ENCODE measurements at regions not wholly inside any gene's neighbourhood (a gene's known extent, or its start where the extent isn't known, plus 50 kb on each side); places are given as distances from the start of the nearest gene placed in this dataset.

GRCh38 chr2:14016289-14016955 lies 616.1 kb upstream of the LRATD1 start:
- H3K27me3 ChIP-seq (ENCODE audit: control insufficient read depth, insufficient read depth, low read length) = no peaks in the 10 kb centered on the region
- TF ChIP-seq CTCF (IDR thresholded peaks at IDR 0.05; ENCODE audit: insufficient read depth, low read length, poor library complexity, severe bottlenecking) = no peak
- no peak overlapping the region for H3K4me3 ChIP-seq (ENCODE audit: low read depth, low read length)
- DNase-seq (ENCODE audit: low read depth) = no peak
- H3K36me3 ChIP-seq (ENCODE audit: control insufficient read depth, insufficient read depth, low read length) = no peaks in the 10 kb centered on the region

- no peak for TF ChIP-seq CTCF (IDR thresholded peaks at IDR 0.05; ENCODE audit: insufficient read depth, low read length, poor library complexity, severe bottlenecking)
- H3K36me3 ChIP-seq (ENCODE audit: control insufficient read depth, insufficient read depth, low read length) = no peaks in the 10 kb centered on the region
- DNase-seq (ENCODE audit: low read depth) = no peak
- H3K27me3 ChIP-seq (ENCODE audit: control insufficient read depth, insufficient read depth, low read length) = no peaks in the 10 kb centered on the region
- H3K4me3 ChIP-seq (ENCODE audit: low read depth, low read length) = no peak overlapping the region
Measured at GRCh38 chr2:14018620-14019019, 613.9 kb upstream of the LRATD1 start.

- no peaks in the 10 kb centered on the region for H3K36me3 ChIP-seq (ENCODE audit: control insufficient read depth, insufficient read depth, low read length)
Measured at GRCh38 chr2:14023558-14023957, 609.0 kb upstream of the LRATD1 start.

GRCh38 chr2:14039134-14039533 lies 593.4 kb upstream of the LRATD1 start:
- Histone ChIP-seq H3K36me3 (ENCODE audit: control insufficient read depth, insufficient read depth, low read length) (no peaks in the 10 kb centered on the region), H3K27me3 (ENCODE audit: control insufficient read depth, insufficient read depth, low read length) (no peaks in the 10 kb centered on the region), H3K4me3 (ENCODE audit: low read depth, low read length) (no peak overlapping the region)
- no peak for TF ChIP-seq CTCF (IDR thresholded peaks at IDR 0.05; ENCODE audit: insufficient read depth, low read length, poor library complexity, severe bottlenecking)
- DNase-seq (ENCODE audit: low read depth) = no peak

More at GRCh38 chr2:14023558-14023957, 609.0 kb upstream of the LRATD1 start:
- TF ChIP-seq CTCF (IDR thresholded peaks at IDR 0.05; ENCODE audit: insufficient read depth, low read length, poor library complexity, severe bottlenecking) = no peak
- no peak overlapping the region for H3K4me3 ChIP-seq (ENCODE audit: low read depth, low read length)
- no peak for DNase-seq (ENCODE audit: low read depth)
- H3K27me3 ChIP-seq (ENCODE audit: control insufficient read depth, insufficient read depth, low read length) = no peaks in the 10 kb centered on the region

- no peak for DNase-seq (ENCODE audit: low read depth)
- Histone ChIP-seq H3K27me3 (ENCODE audit: control insufficient read depth, insufficient read depth, low read length) (no peaks in the 10 kb centered on the region), H3K36me3 (ENCODE audit: control insufficient read depth, insufficient read depth, low read length) (no peaks in the 10 kb centered on the region), H3K4me3 (ENCODE audit: low read depth, low read length) (no peak overlapping the region)
- TF ChIP-seq CTCF (IDR thresholded peaks at IDR 0.05; ENCODE audit: insufficient read depth, low read length, poor library complexity, severe bottlenecking) = no peak
Measured at GRCh38 chr2:14047491-14047890, 585.0 kb upstream of the LRATD1 start.

DNA sequence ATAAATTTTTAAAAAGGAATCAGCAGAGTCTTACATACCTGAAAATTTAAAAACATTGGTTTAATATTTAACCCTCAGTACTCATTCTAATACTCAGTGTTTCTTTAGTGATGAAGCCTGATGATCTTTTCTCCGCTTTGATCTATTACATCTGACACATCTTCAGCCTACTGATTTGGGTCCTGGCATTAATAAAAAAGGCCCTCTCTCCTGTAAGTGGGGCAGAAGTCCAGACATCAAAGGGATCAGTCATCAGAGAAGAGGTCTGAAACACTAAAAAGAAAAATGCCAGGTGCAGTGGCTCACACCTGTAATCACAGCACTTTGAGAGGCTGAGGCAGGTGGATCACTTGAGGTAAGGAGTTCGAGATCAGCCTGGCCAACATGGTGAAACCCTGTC lies 581.1 kb upstream of the LRATD1 start:
- Histone ChIP-seq H3K4me3 (ENCODE audit: low read depth, low read length) (no peak overlapping the region), H3K27me3 (ENCODE audit: control insufficient read depth, insufficient read depth, low read length) (no peaks in the 10 kb centered on the region), H3K36me3 (ENCODE audit: control insufficient read depth, insufficient read depth, low read length) (no peaks in the 10 kb centered on the region)
- TF ChIP-seq CTCF (IDR thresholded peaks at IDR 0.05; ENCODE audit: insufficient read depth, low read length, poor library complexity, severe bottlenecking) = no peak
- no peak for DNase-seq (ENCODE audit: low read depth)

Measured in kidney epithelial cell (primary cell).